Gastroesophageal sphincter (tissue), 3 donors: ENCODE measurements at regions not wholly inside any gene's neighbourhood (a gene's known extent, or its start where the extent isn't known, plus 50 kb on each side); places are given as distances from the start of the nearest gene placed in this dataset.

Source experiments
- CTCF ChIP-seq, 4 experiments: fragments of 200-600 bp in 2 of 4; fragments of 450-650 bp in 2 of 4; sonication (generic) in 1 of 4; IDR thresholded peaks; one replicate each; pipeline ENCODE4 v1.5.1; 2017 to 2019; ENCODE audit warnings: antibody characterized with exemption in 4 of 4, mild to moderate bottlenecking in 2 of 4, moderate library complexity in 2 of 4
- EP300 ChIP-seq: sonication (generic); formaldehyde crosslinking; IDR thresholded peaks from one replicate; pipeline ENCODE4 v1.6.1; 2017; ENCODE audit warnings: antibody characterized with exemption, mild to moderate bottlenecking
- POLR2A ChIP-seq, 2 donors: fragments of 450-650 bp; IDR thresholded peaks; one replicate each; pipeline ENCODE4 v1.6.1; 2017; ENCODE audit warnings: antibody characterized with exemption in 2 of 2, mild to moderate bottlenecking in 2 of 2, moderate library complexity in 1 of 2

GRCh38 chr12:18794000-18794399, 56.1 kb downstream of the CAPZA3 start:
- TF ChIP-seq CTCF (IDR thresholded peaks at IDR 0.05) (no peak), EP300 (no peak), POLR2A (IDR thresholded peaks at IDR 0.05) (no peak)
